Spleen (tissue), 7 donors: ENCODE measurements at regions not wholly inside any gene's neighbourhood (a gene's known extent, or its start where the extent isn't known, plus 50 kb on each side); places are given as distances from the start of the nearest gene placed in this dataset.

Source experiments
- CTCF ChIP-seq, 11 experiments: fragments of 200-600 bp in 7 of 11; fragments of 450-650 bp in 4 of 11; sonication (generic) in 4 of 11; IDR thresholded peaks in 8 of 11; conservative IDR thresholded peaks in 3 of 11; 1 replicate in 7 of 11; 2 replicates in 4 of 11; pipeline versions ENCODE4 v1.4.0 to v1.8.0; 2016 to 2021; ENCODE audit warnings: antibody characterized with exemption in 11 of 11, inconsistent platforms in 4 of 11, mild to moderate bottlenecking in 1 of 11
- POLR2A ChIP-seq, 3 donors: fragments of 450-650 bp; IDR thresholded peaks; one replicate each; pipeline ENCODE4 v1.5.1; 2017; ENCODE audit warnings: antibody characterized with exemption in 3 of 3, mild to moderate bottlenecking in 1 of 3
- POLR2AphosphoS5 ChIP-seq, 3 donors: sonication (generic); formaldehyde crosslinking; IDR thresholded peaks; one replicate each; pipeline ENCODE4 v1.5.1; 2017; ENCODE audit warnings: antibody characterized with exemption in 3 of 3
- donor health status: DM: no; HTN: no; CAD: no; lungs with moderate emphysema.
- donor health status: DM: no; HTN: no; CAD: no.
- donor health status: DM: no; HTN: no; CAD: no.

- TF ChIP-seq CTCF (IDR thresholded peaks at IDR 0.05 in 8 of 11, conservative IDR thresholded peaks at IDR 0.05 in 3 of 11): no peak
- no peak for TF ChIP-seq POLR2A (IDR thresholded peaks at IDR 0.05)
- no peak for TF ChIP-seq POLR2AphosphoS5 (IDR thresholded peaks at IDR 0.05)
Measured at GRCh38 chr13:73820285-73820684, 313.9 kb downstream of the KLF12 start.
